ENCODE measurements at regions not wholly inside any gene's neighbourhood (a gene's known extent, or its start where the extent isn't known, plus 50 kb on each side); places are given as distances from the start of the nearest gene placed in this dataset.

GRCh38 chr2:125371867-125372266 lies 1284.1 kb upstream of the GYPC start:
- no peak for TF ChIP-seq CTCF (IDR thresholded peaks at IDR 0.05; ENCODE audit: low read depth, low read length)
- no peak for TF ChIP-seq POLR2A (IDR thresholded peaks at IDR 0.05; ENCODE audit: extremely low read depth, insufficient read length)
- TF ChIP-seq MYC (IDR thresholded peaks at IDR 0.05; ENCODE audit: low read depth, low read length) = no peak
- no peak for TF ChIP-seq MAX (IDR thresholded peaks at IDR 0.05; ENCODE audit: low read depth, low read length)

All from NB4 (cell line).